Inferior parietal cortex (tissue), 1 donor: ENCODE measurements at regions not wholly inside any gene's neighbourhood (a gene's known extent, or its start where the extent isn't known, plus 50 kb on each side); places are given as distances from the start of the nearest gene placed in this dataset.
A peak's percentile ranks its signal among the peaks of the same experiment; 100 is the strongest.

ENCODE experiments used
- DNase-seq: peaks from one replicate; pipeline ENCODE4 v3.0.0-alpha.2; 2016; ENCODE audit errors: extremely low spot score

GRCh38 chr10:104574838-104575237 lies 66.3 kb upstream of the SORCS3 start:
- no peak for DNase-seq

- DNase-seq, result no peak
Measured at GRCh38 chr10:104576611-104577010, 64.5 kb upstream of the SORCS3 start.

GRCh38 chr10:104577163-104577562 lies 63.9 kb upstream of the SORCS3 start:
- DNase-seq, result no peak

- DNase-seq, result no peak
Measured at GRCh38 chr10:104577861-104578521, 63.1 kb upstream of the SORCS3 start.

- no peak for DNase-seq
Measured at GRCh38 chr10:104578671-104579070, 62.4 kb upstream of the SORCS3 start.

- no peak for DNase-seq
Measured at GRCh38 chr10:104579136-104579535, 62.0 kb upstream of the SORCS3 start.

GRCh38 chr10:104580321-104580720 lies 60.8 kb upstream of the SORCS3 start:
- DNase-seq, result no peak

- peak; percentile 85 for DNase-seq
Measured at GRCh38 chr10:104580774-104581675, 60.1 kb upstream of the SORCS3 start.

GRCh38 chr10:104581884-104582601 lies 59.0 kb upstream of the SORCS3 start:
- no peak for DNase-seq

- DNase-seq, result no peak
Measured at GRCh38 chr10:104582602-104582951, 58.5 kb upstream of the SORCS3 start.

GRCh38 chr10:104582966-104583365 lies 58.1 kb upstream of the SORCS3 start:
- no peak for DNase-seq

- no peak for DNase-seq
Measured at GRCh38 chr10:104584541-104584940, 56.5 kb upstream of the SORCS3 start.

- no peak for DNase-seq
Measured at GRCh38 chr10:104587751-104588150, 53.3 kb upstream of the SORCS3 start.

- no peak for DNase-seq
Measured at GRCh38 chr10:104589431-104589830, 51.7 kb upstream of the SORCS3 start.

GRCh38 chr10:104589871-104590270 lies 51.2 kb upstream of the SORCS3 start:
- no peak for DNase-seq
